DOHH2 (cell line): ENCODE measurements at regions not wholly inside any gene's neighbourhood (a gene's known extent, or its start where the extent isn't known, plus 50 kb on each side); places are given as distances from the start of the nearest gene placed in this dataset.

Source experiments
- EZH2phosphoT487 ChIP-seq: fragments of 200-600 bp; sonication (generic); IDR thresholded peaks from 2 replicates; pipeline ENCODE4 v1.6.1; 2017; ENCODE audit warnings: borderline replicate concordance, mild to moderate bottlenecking, antibody characterized with exemption, low read length, moderate library complexity, mixed read lengths
- TF ChIP-seq, protein P1 (sequence below): fragments of 200-600 bp; sonication (generic); IDR thresholded peaks from one replicate; pipeline ENCODE4 v1.5.1; 2014; ENCODE audit warnings: antibody characterized with exemption, mild to moderate bottlenecking, low read depth, low read length; ENCODE audit not compliant: poor library complexity, severe bottlenecking

DNA sequence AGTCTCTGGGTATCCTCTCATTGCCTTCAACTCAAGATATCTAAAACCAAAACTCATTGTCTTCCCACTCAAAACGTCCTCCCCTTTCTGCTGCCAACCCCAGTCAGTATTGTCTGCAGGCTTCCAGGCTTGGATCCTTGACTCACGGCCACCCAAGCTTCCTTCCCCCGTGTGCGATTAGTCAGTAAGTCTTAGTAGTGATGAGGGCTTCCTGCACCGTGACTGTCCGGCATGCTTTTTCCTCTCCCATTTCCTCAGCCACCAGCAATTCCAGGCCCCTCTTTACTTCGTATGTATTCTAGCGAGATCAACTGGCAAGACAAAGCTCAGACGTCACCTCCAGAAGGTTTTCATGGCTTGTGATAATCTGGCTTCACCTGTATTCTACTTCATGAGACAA lies 88.6 kb upstream of the DUSP22 start:
- TF ChIP-seq, protein P1, sequence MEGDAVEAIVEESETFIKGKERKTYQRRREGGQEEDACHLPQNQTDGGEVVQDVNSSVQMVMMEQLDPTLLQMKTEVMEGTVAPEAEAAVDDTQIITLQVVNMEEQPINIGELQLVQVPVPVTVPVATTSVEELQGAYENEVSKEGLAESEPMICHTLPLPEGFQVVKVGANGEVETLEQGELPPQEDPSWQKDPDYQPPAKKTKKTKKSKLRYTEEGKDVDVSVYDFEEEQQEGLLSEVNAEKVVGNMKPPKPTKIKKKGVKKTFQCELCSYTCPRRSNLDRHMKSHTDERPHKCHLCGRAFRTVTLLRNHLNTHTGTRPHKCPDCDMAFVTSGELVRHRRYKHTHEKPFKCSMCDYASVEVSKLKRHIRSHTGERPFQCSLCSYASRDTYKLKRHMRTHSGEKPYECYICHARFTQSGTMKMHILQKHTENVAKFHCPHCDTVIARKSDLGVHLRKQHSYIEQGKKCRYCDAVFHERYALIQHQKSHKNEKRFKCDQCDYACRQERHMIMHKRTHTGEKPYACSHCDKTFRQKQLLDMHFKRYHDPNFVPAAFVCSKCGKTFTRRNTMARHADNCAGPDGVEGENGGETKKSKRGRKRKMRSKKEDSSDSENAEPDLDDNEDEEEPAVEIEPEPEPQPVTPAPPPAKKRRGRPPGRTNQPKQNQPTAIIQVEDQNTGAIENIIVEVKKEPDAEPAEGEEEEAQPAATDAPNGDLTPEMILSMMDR: no peak
- TF ChIP-seq EZH2phosphoT487: no peak
